CD4-positive, alpha-beta T cell (primary cell): ENCODE measurements at regions not wholly inside any gene's neighbourhood (a gene's known extent, or its start where the extent isn't known, plus 50 kb on each side); places are given as distances from the start of the nearest gene placed in this dataset.

Experiments
- ATAC-seq: fragments of 200-7000 bp; cut with Tn5 transposase; one replicate; pipeline ENCODE4 v1.10.0; 2022; ENCODE audit warnings: mild to moderate bottlenecking; ENCODE audit not compliant: poor library complexity
- CTCF ChIA-PET: fragments of 350-600 bp; sonication (Branson Sonifier 250); formaldehyde crosslinking; loops from one replicate; lab custom pipeline; 2021; ENCODE audit warnings: antibody characterized with exemption, inconsistent platforms; lab: Charles Lee
- POLR2A ChIA-PET: fragments of 350-600 bp; sonication (Branson Sonifier 250); formaldehyde crosslinking; loops from one replicate; lab custom pipeline; 2021; ENCODE audit warnings: antibody characterized with exemption, inconsistent platforms; lab: Charles Lee
- DNase-seq, 14 experiments: peaks; one replicate each; pipeline ENCODE4 v3.0.0-alpha.2; 2013 to 2020; ENCODE audit warnings: mixed read lengths in 2 of 14
- H3K27ac ChIP-seq, 2 donors: one replicate each; pipeline versions ENCODE4 v1.5.1 to v1.7.0; 2013; ENCODE audit warnings: low read length in 2 of 2, low read depth in 1 of 2, mild to moderate bottlenecking in 1 of 2
- H3K27me3 ChIP-seq, 2 experiments: 1 replicate in 1 of 2; 2 replicates in 1 of 2; pipeline versions ENCODE4 v1.6.1 to v1.7.0; 2013; ENCODE audit warnings: low read length in 2 of 2, control low read depth in 1 of 2, mild to moderate bottlenecking in 1 of 2, moderate library complexity in 1 of 2; ENCODE audit not compliant: insufficient read depth in 2 of 2, control insufficient read depth in 1 of 2
- H3K36me3 ChIP-seq: one replicate; pipeline ENCODE4 v1.6.1; 2013; ENCODE audit warnings: low read length, control low read depth; ENCODE audit not compliant: insufficient read depth
- H3K4me1 ChIP-seq: one replicate; pipeline ENCODE4 v1.6.1; 2013; ENCODE audit warnings: low read length, control low read depth; ENCODE audit not compliant: insufficient read depth
- H3K4me3 ChIP-seq: one replicate; pipeline ENCODE4 v1.5.1; 2013; ENCODE audit warnings: mild to moderate bottlenecking, low read length, moderate library complexity
- H3K9me3 ChIP-seq, 2 experiments: 1 replicate in 1 of 2; 2 replicates in 1 of 2; pipeline versions ENCODE4 v1.6.1 to v1.7.0; 2013; ENCODE audit warnings: low read length in 2 of 2, mild to moderate bottlenecking in 2 of 2, control low read depth in 1 of 2, moderate library complexity in 1 of 2; ENCODE audit not compliant: control insufficient read depth in 1 of 2, insufficient read depth in 1 of 2
- H3K27ac Mint-ChIP-seq: one replicate; pipeline ENCODE4 v1.8.0; 2020; ENCODE audit warnings: mixed read lengths
- H3K27me3 Mint-ChIP-seq: one replicate; pipeline ENCODE4 v1.8.0; 2021; ENCODE audit warnings: mixed read lengths
- H3K36me3 Mint-ChIP-seq: one replicate; pipeline ENCODE4 v1.8.0; 2021; ENCODE audit warnings: low read depth, mixed read lengths
- H3K4me1 Mint-ChIP-seq: one replicate; pipeline ENCODE4 v1.8.0; 2021; ENCODE audit warnings: low read depth, mixed read lengths
- H3K4me3 Mint-ChIP-seq: one replicate; pipeline ENCODE4 v1.8.0; 2020; ENCODE audit warnings: mild to moderate bottlenecking, mixed read lengths
- H3K9me3 Mint-ChIP-seq: one replicate; pipeline ENCODE4 v1.8.0; 2020; ENCODE audit warnings: mixed read lengths
- intact Hi-C, 2 experiments: fragments of 100-400 bp; cut with DNase I in 1 of 2; cut with micrococcal nuclease in 1 of 2; formaldehyde crosslinking; loops; one replicate each; pipeline versions ENCODE4 v1.15.1 to v1.9.0; 2023 to 2025; cut with DNase I, micrococcal nuclease
- TF ChIP-seq, protein P1 (sequence below): fragments of 200-600 bp; IDR thresholded peaks from one replicate; pipeline ENCODE4 v1.8.0; 2022; ENCODE audit warnings: antibody characterized with exemption, mild to moderate bottlenecking

DNA sequence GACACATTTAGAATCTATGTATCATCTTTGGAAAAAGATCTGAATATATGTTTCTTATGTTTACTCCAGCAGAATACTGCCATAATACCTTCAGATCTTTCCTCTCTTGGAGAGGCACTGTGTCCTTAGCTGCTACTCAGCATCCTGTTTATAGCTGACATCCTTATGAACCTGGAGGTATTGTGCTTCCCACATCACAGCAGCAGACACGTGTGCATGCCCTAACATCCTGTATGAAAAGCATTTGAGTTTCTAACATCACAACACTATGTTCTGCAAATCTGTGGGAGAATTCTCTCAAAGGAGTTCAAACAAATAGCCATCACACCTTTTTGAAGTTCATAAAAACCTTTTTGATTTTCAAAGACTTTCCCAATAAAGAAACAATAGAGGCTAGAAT, 216.0 kb downstream of the GJA1 start:
- Histone ChIP-seq H3K4me3 (no peak overlapping the region), H3K4me1 (no peaks in the 10 kb centered on the region), H3K9me3 (peaks cover 0 to under 1% of the 10 kb centered on the region in 2 experiments), H3K36me3 (no peaks in the 10 kb centered on the region), H3K27ac (no peak overlapping the region), H3K27me3 (no peaks in the 10 kb centered on the region)
- Mint-ChIP-seq H3K4me3 (peak overlapping the region; percentile 65), H3K4me1 (peaks cover 44% of the 10 kb centered on the region), H3K9me3 (no peaks in the 10 kb centered on the region), H3K36me3 (no peaks in the 10 kb centered on the region), H3K27ac (peak overlapping the region; percentile 82), H3K27me3 (no peaks in the 10 kb centered on the region)
- peak in 4 of 14 experiments; percentile 23 to 38 (median 35) for DNase-seq
- intact Hi-C loops = no loop called here
- TF ChIP-seq, protein P1, sequence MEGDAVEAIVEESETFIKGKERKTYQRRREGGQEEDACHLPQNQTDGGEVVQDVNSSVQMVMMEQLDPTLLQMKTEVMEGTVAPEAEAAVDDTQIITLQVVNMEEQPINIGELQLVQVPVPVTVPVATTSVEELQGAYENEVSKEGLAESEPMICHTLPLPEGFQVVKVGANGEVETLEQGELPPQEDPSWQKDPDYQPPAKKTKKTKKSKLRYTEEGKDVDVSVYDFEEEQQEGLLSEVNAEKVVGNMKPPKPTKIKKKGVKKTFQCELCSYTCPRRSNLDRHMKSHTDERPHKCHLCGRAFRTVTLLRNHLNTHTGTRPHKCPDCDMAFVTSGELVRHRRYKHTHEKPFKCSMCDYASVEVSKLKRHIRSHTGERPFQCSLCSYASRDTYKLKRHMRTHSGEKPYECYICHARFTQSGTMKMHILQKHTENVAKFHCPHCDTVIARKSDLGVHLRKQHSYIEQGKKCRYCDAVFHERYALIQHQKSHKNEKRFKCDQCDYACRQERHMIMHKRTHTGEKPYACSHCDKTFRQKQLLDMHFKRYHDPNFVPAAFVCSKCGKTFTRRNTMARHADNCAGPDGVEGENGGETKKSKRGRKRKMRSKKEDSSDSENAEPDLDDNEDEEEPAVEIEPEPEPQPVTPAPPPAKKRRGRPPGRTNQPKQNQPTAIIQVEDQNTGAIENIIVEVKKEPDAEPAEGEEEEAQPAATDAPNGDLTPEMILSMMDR = no peak
- CTCF ChIA-PET = no interaction called here
- POLR2A ChIA-PET = interaction anchor here (1.0 kb wide), 1 partner anchor 37 kb away, joined by 3 read pairs; no protein-coding TSS in a partner anchor
- peak; percentile 94 for ATAC-seq

DNA sequence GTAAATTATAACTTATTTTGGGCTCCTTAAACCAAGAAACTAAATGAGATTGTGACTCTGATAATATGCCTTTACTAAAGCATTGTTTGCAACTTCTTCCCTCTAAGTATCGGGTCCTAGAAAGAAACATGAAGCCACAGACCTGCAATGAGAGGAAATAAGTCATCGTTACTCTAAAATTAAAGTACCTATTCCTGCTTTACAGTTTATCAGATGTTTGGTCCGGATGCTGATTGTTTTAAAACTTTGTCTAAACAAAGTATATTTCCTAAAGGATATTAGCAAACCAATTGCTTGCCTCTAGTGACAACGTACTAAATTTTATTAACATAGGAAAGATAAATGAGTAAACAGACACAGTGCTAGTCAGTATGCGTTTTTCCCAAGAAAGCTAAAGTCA, 216.8 kb downstream of the GJA1 start:
- Mint-ChIP-seq H3K4me3 (peak overlapping the region; percentile 46), H3K27me3 (no peaks in the 10 kb centered on the region), H3K27ac (peak overlapping the region; percentile 82), H3K36me3 (no peaks in the 10 kb centered on the region), H3K9me3 (no peaks in the 10 kb centered on the region), H3K4me1 (peaks cover 44% of the 10 kb centered on the region)
- ATAC-seq (no peak), DNase-seq (no peak)
- H3K4me3 ChIP-seq = no peak overlapping the region
- intact Hi-C loops = no loop called here
- TF ChIP-seq, protein P1 = no peak
- ChIA-PET CTCF (no interaction called here), POLR2A (interaction anchor here (0.7 kb wide), 1 partner anchor 725 kb away, joined by 4 read pairs; no protein-coding TSS in a partner anchor)
- no peaks in the 10 kb centered on the region for H3K36me3 ChIP-seq
- no peaks in the 10 kb centered on the region for H3K9me3 ChIP-seq
- H3K4me1 ChIP-seq = no peaks in the 10 kb centered on the region
- H3K27ac ChIP-seq = no peak overlapping the region
- H3K27me3 ChIP-seq = no peaks in the 10 kb centered on the region

DNA sequence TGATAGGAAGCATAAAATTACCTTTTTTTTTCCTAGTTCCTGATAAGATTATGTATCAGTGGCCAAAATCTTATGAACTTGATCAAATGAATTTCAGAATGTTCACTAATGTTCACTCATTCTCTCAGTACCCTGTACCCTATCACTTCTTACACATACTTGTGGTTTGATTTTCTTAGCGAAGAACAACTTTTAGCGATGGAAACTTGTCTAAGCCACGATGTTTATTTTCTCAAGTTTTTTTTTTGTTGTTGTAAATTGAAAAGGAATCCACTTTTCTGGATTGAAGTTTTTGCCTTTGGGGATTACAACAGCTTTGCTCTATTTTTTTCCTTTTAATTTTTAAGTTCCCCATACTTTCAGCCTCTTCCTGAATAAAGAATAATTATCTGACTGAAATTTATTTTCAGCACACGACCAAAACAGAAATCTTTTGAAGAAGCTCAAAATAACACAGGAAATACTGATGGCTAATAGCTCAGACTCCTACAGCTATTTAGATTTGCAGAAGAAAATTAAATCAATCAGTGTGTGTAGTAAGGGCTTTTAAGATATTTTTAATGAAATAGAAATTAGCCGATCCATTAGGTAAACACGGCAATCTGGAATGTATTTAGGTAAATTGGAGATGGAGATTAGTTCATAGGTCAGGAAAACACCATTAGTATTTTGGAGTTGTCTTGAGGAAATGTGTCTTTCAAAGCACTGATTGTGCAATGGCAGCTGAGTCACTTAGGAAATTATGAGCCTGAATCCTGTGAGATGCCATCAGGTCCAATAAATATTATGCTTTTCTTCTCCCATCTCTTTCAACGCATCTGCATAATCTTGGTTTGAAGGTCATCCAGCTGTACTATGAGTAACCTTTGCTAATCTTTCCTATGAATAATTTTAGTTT, 217.5 kb downstream of the GJA1 start:
- no peaks in the 10 kb centered on the region for H3K27me3 ChIP-seq
- no peaks in the 10 kb centered on the region for H3K9me3 ChIP-seq
- Mint-ChIP-seq H3K36me3 (no peaks in the 10 kb centered on the region), H3K4me1 (peaks cover 44% of the 10 kb centered on the region), H3K27me3 (no peaks in the 10 kb centered on the region), H3K27ac (peak overlapping the region; percentile 82), H3K4me3 (no peak overlapping the region), H3K9me3 (no peaks in the 10 kb centered on the region)
- ATAC-seq (no peak), DNase-seq (peak in 1 of 14 experiments; percentile 2)
- ChIA-PET CTCF (no interaction called here), POLR2A (interaction anchor here (0.7 kb wide), 2 partner anchors 49 to 724 kb away, joined by 4 read pairs; no protein-coding TSS in a partner anchor)
- no peak overlapping the region for H3K4me3 ChIP-seq
- TF ChIP-seq, protein P1 = no peak
- H3K36me3 ChIP-seq = no peaks in the 10 kb centered on the region
- H3K27ac ChIP-seq = no peak overlapping the region
- no peaks in the 10 kb centered on the region for H3K4me1 ChIP-seq
- intact Hi-C loops = no loop called here
